NCI-H345 (cell line): ENCODE measurements at regions not wholly inside any gene's neighbourhood (a gene's known extent, or its start where the extent isn't known, plus 50 kb on each side); places are given as distances from the start of the nearest gene placed in this dataset.
"Not testable (repeated sequence)": the region's sequence is repeated elsewhere in the genome, so short reads cannot be mapped to it uniquely, and the experiment has no call there.

Experiments
- DNase-seq: peaks from one replicate; lab custom pipeline; 2025; lab: John Stamatoyannopoulos, UW

DNA sequence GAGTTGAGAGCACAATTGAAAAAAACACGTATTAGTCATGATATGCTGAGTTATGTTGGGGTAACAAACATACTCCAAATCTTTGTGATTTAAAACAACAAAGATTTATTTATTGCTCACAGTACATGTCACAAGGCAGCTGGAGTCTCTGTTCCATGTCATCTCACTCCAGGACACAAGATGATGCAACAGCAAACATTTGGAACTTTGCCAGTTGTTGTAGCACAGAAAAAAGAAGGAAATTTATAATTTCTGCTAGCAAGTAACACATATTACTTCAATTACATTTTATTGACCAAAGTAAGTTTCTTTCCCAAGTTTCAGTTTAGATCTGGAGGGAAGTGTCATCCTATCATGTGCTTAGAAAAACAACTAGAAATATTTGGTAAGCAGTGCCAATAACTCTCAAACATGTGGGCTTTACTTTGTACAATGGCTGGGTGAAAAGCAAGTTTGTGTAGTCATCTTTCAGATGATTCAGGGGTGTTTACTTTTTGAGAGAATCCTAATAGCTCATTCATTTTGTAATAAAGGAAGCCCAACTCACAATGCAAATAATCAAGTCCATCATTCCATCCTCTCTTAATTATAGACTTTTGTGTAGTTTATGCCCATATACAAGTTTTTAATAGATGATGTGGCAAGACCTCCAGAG is 452.3 kb downstream of the ZIC3 start:
- no peak for DNase-seq

GRCh38 chrX:138020941-138021340 is 455.0 kb downstream of the ZIC3 start:
- no peak for DNase-seq

GRCh38 chrX:138026211-138026610 is 460.3 kb downstream of the ZIC3 start:
- DNase-seq, result no peak

DNA sequence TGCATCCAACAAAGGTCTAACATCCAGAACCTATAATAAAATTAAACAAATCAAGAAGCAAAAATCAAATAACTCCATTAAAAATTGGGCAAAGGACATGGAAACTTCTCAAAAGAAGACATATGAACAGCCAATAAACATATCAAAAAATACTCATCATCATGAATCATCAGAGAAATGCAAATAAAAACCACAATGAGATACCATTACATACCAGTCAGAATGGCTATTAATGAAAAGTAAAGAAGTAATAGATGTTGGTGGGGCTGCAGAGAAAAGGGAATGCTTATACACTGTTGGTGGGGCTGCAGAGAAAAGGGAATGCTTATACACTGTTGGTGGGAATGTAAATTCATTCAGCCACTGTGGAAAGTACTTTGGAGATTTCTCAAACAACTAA is 465.8 kb downstream of the ZIC3 start:
- no peak for DNase-seq

- no peak for DNase-seq
Observed at GRCh38 chrX:138034136-138034535, 468.2 kb downstream of the ZIC3 start.

DNA sequence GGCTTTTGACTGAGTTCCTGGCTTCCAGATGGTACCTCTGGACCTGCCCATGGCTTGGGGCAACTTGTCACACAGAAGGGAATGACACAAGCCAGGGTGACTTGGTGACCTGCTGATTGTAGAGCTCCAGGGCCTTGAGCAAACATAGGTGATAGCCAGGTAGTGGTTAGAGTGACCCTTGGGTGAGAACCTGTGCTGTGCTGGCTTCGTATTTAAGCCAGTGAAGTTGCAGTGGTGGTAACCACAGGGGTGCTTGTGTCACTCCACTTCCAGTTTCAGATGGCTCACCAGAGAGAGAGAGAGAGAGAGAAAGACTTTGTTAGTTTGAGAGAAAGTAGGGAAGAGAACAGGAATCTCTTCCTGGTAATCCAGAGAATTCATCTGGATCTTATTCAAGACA is 471.6 kb downstream of the ZIC3 start:
- DNase-seq, result no peak

DNA sequence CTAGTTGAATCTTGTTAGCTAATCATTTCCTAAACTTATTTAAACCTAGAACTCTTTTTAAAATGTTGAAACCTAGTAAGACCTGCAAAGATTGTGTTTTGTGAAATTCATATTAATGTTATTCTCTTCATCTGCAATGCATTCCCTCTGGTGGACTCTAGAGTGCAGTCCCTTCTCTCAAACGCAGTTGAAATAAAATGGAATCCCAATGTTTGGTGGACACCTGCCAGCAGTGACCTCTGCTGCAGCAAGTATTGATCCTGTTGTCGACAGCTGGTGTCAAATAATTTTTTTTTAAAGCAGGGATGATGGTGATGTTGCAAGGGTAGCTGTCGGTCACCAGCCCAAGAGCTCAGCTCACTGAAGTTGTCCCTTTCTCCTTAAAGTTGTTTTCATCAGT is 492.0 kb downstream of the ZIC3 start:
- no peak for DNase-seq

DNA sequence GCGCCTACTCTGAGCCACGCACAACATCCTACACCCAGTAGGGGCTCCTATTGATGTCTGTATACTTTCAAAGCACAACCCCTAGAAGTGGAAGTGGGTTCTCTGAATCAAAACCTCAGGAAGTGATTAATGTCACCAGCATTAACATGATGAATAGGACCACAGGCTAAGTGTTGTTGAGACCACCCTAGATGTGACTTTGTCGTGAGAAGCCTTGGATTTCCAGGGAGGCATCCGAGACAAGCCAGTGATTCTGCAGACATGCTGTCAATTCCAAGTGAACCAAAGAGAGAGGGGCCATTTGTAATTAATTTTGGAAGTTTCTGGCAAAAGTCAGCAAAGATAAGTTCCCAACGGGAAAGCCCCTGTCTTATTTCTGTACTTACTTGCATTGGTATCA is 493.0 kb downstream of the ZIC3 start:
- DNase-seq, result no peak

DNA sequence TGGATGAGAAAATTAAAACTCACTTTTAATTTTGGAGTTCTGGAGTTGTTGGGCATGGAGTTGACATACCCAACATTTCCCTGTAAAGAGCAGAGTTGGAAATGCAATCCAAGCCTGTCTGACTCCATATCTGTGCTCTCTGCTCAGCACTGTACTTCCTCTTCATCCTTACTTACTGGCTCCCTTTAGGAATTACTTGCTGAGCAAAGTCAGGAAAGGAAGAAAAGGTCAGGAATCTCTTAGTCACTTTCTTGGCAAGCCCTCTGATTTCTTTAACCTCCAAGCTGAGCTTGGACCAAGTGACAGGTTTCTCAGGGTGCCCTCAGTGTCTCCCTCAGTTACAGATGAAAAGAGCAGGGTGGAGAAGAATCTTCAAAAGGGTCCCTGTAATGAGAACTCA is 501.5 kb downstream of the ZIC3 start:
- DNase-seq, result no peak

DNA sequence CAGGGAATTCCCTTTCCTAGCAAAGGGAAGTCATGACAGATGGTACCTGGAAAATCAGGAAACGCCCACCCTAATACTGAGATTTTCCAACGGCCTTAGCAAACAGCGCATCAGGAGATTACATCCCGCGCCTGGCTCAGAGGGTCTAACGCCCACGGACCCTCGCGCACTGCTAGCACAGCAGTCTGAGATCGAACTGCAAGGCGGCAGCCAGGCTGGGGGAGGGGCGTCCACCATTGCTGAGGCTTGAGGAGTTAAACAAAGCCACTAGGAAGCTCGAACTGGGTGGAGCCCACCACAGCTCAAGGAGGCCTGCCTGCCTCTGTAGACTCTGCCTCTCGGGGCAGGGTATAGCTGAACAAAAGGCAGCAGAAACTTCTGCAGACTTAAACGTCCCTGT is 507.7 kb downstream of the ZIC3 start:
- no peak for DNase-seq

GRCh38 chrX:138082251-138082650 is 516.3 kb downstream of the ZIC3 start:
- no peak for DNase-seq

GRCh38 chrX:138082896-138083295 is 517.0 kb downstream of the ZIC3 start:
- no peak for DNase-seq

DNA sequence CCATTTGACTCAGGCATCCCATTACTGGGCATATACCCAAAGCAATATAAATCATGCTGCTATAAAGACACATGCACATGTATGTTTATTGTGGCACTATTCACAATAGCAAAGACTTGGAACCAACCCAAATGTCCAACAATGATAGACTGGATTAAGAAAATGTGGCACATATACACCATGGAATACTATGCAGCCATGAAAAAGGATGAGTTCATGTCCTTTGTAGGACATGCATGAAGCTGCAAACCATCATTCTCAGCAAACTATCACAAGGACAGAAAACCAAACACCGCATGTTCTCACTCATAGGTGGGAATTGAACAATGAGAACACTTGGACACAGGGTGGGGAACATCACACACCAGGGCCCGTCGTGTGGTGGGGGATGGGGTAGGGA is 545.0 kb downstream of the ZIC3 start:
- DNase-seq, result not testable (repeated sequence)

DNA sequence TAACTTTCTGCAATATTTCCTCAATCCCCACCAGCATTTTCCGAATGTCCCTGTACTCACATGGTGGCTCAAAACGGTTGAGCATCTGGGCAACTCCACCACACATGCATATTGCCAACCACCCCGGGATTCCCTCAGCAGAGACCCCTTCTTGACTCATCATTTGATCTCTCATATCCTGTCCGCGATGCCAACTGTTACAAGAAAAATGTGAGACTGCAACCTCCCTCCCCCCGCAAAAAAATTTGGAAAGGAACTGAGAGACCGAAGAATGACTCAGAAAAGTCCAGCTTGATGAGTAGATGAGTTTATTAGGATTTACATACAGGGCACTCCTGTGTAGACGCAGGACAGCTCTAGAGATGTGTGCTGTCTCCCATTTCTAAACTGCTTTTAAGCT is 561.4 kb downstream of the ZIC3 start:
- no peak for DNase-seq

- DNase-seq, result no peak
Observed at GRCh38 chrX:138128027-138128671, 562.2 kb downstream of the ZIC3 start.

DNA sequence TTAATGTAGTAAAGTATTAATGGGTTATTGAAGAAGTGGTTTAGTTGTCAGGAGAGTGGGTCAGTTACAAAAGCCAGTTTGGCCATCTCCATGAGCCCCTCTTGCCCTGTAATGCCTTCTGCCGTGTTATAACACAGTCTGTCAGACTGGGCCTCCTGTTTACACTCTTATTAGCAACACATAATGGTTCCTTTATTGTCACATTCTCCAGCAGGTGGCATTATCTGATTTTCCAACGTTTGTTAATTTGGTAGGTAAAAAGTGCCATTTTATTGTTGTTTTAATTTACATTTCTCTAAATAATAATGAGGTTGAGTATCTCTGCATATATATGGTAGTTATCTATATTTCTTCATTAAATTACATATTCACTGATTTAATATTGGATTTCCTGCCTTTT is 560.8 kb downstream of the FGF13 start:
- DNase-seq, result no peak

DNA sequence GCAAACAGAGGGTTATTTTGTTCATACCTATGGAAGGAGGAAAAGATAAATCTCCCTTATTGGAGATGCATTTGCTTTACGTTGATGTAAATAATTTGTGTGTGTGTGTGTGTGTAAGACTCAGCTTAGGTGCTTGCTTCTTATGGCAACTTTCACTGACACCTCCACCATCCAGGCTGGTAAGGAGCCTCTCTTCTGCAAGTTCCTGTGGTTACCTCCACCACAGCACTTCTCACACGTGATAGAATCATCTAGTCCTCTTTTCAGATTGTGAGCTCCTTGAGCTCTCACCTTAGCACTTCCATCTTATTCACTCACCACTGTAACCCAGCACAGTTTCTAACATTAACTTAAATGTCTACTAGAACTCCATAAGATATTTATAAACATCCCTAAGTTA is 553.7 kb downstream of the FGF13 start:
- DNase-seq, result no peak

- DNase-seq, result peak; percentile 1
Observed at GRCh38 chrX:138191998-138192397, 519.5 kb downstream of the FGF13 start.

GRCh38 chrX:138229718-138230117 is 481.8 kb downstream of the FGF13 start:
- DNase-seq, result no peak

DNA sequence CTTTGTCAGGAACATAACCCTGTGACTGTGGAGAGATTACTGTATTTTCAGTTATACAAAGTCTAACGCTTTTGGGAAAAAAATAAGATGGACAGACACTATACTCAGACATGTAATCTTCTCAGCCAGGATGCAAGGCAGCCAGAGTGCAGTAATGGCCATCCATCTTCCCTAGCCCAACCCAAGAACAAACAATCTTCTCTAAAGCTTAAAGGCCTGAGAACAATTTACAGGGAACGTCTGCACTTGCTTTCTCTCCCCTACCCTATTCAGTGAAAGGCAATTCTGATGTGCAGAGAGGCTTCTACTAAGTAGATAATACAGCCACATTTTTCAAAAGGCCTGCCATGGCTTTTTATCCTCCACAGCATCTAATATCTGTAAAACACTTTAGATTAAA is 471.3 kb downstream of the FGF13 start:
- no peak for DNase-seq

GRCh38 chrX:138254001-138254400 is 457.5 kb downstream of the FGF13 start:
- DNase-seq, result no peak

GRCh38 chrX:138255373-138255772 is 456.1 kb downstream of the FGF13 start:
- no peak for DNase-seq

DNA sequence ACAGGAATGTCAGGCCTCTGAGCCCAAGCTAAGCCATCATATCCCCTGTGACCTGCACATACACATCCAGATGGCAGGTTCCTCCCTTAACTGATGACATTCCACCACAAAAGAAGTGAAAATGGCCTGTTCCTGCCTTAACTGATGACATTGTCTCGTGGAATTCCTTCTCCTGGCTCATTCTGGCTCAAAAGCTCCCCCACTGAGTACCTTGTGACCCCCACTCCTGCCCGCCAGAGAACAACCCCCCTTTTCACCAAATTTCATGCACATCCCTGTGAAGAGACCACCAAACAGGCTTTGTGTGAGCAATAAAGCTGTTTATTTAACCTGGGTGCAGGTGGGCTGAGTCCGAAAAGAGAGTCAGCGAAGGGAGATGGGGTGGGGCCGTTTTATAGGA is 447.4 kb downstream of the FGF13 start:
- DNase-seq, result not testable (repeated sequence)

GRCh38 chrX:138270931-138271330 is 440.6 kb downstream of the FGF13 start:
- DNase-seq, result no peak
